SK-N-SH (cell line): ENCODE measurements at regions not wholly inside any gene's neighbourhood (a gene's known extent, or its start where the extent isn't known, plus 50 kb on each side); places are given as distances from the start of the nearest gene placed in this dataset.

Experiments used
- CTCF ChIP-seq: fragments of 200-600 bp; sonication (generic); IDR thresholded peaks from 2 replicates; pipeline ENCODE4 v1.6.1; 2017; ENCODE audit warnings: antibody characterized with exemption, mild to moderate bottlenecking, moderate library complexity
- EP300 ChIP-seq, 2 experiments: IDR thresholded peaks; 2 replicates each; pipeline versions ENCODE4 v1.4.0 to v1.6.1; 2012; ENCODE audit warnings: borderline replicate concordance in 1 of 2, low read depth in 1 of 2, low read length in 1 of 2
- EZH2phosphoT487 ChIP-seq: fragments of 200-600 bp; sonication (generic); IDR thresholded peaks from 2 replicates; pipeline ENCODE4 v1.6.1; 2017; ENCODE audit warnings: low read depth, mixed run types, mild to moderate bottlenecking, antibody characterized with exemption, moderate library complexity, borderline replicate concordance
- GABPA ChIP-seq: IDR thresholded peaks from 2 replicates; pipeline ENCODE4 v1.4.0; 2012; ENCODE audit warnings: low read depth, mild to moderate bottlenecking
- JUND ChIP-seq: IDR thresholded peaks from 2 replicates; pipeline ENCODE4 v1.4.0; 2012
- MAX ChIP-seq: IDR thresholded peaks from 2 replicates; pipeline ENCODE4 v1.4.0; 2012; ENCODE audit warnings: low read depth
- POLR2AphosphoS5 ChIP-seq: IDR thresholded peaks from 2 replicates; pipeline ENCODE4 v1.6.1; 2012; ENCODE audit warnings: low read depth, low read length
- RFX5 ChIP-seq: IDR thresholded peaks from 2 replicates; pipeline ENCODE4 v1.6.1; 2012; ENCODE audit warnings: mild to moderate bottlenecking, improper control_type of control experiment, low read length
- SIN3A ChIP-seq: IDR thresholded peaks from 2 replicates; pipeline ENCODE4 v1.6.1; 2012; ENCODE audit warnings: low read depth, mild to moderate bottlenecking, low read length, moderate library complexity, borderline replicate concordance
- TAF1 ChIP-seq: IDR thresholded peaks from 2 replicates; pipeline ENCODE4 v1.6.1; 2012; ENCODE audit warnings: low read depth, mild to moderate bottlenecking, low read length, moderate library complexity, borderline replicate concordance
- TEAD4 ChIP-seq: IDR thresholded peaks from 2 replicates; pipeline ENCODE4 v1.4.0; 2012; ENCODE audit warnings: mild to moderate bottlenecking, borderline replicate concordance; ENCODE audit not compliant: insufficient read depth
- USF2 ChIP-seq: fragments of 150-350 bp; IDR thresholded peaks from 2 replicates; pipeline ENCODE4 v1.6.1; 2017; ENCODE audit warnings: antibody characterized with exemption, low read length, low read depth, borderline replicate concordance
- YY1 ChIP-seq: IDR thresholded peaks from 2 replicates; pipeline ENCODE4 v1.4.0; 2012; ENCODE audit warnings: low read depth, mild to moderate bottlenecking

- TF ChIP-seq CTCF: no peak
- TF ChIP-seq MAX: no peak
- no peak for TF ChIP-seq GABPA
- TF ChIP-seq TAF1: no peak
- no peak for TF ChIP-seq SIN3A
- TF ChIP-seq USF2: no peak
- no peak for TF ChIP-seq POLR2AphosphoS5
- TF ChIP-seq YY1: no peak
- TF ChIP-seq EZH2phosphoT487: no peak
- no peak for TF ChIP-seq RFX5
- TF ChIP-seq JUND: no peak
- no peak for TF ChIP-seq TEAD4
- no peak for TF ChIP-seq EP300 (IDR thresholded peaks at IDR 0.05; ENCODE audit: borderline replicate concordance in 1 of 2, low read depth in 1 of 2, low read length in 1 of 2)
Observed at GRCh38 chr3:55352668-55353067, 134.4 kb downstream of the WNT5A start.
